B cell (primary cell): ENCODE measurements at regions not wholly inside any gene's neighbourhood (a gene's known extent, or its start where the extent isn't known, plus 50 kb on each side); places are given as distances from the start of the nearest gene placed in this dataset.

ENCODE experiments used
- ATAC-seq: fragments of 200-7000 bp; cut with Tn5 transposase; one replicate; pipeline ENCODE4 v1.10.0; 2021; ENCODE audit warnings: low read depth, mild to moderate bottlenecking, moderate number of reproducible peaks, moderate library complexity
- CTCF ChIA-PET: fragments of 350-600 bp; sonication (Branson Sonifier 250); formaldehyde crosslinking; loops from one replicate; lab custom pipeline; 2021; ENCODE audit warnings: antibody characterized with exemption, inconsistent platforms; lab: Charles Lee
- POLR2A ChIA-PET: fragments of 350-600 bp; sonication (Branson Sonifier 250); formaldehyde crosslinking; loops from one replicate; lab custom pipeline; 2021; ENCODE audit warnings: antibody characterized with exemption; lab: Charles Lee
- DNase-seq: peaks from one replicate; pipeline ENCODE4 v3.0.0; 2013
- H2AFZ ChIP-seq: 2 replicates; pipeline ENCODE4 v1.6.1; 2012; ENCODE audit warnings: mild to moderate bottlenecking, low read depth, low read length; ENCODE audit not compliant: insufficient read depth, poor library complexity, severe bottlenecking
- H3K27ac ChIP-seq, 2 donors: 1 replicate in 1 of 2; 2 replicates in 1 of 2; pipeline ENCODE4 v1.5.1; 2012 to 2013; ENCODE audit warnings: low read length in 2 of 2, mild to moderate bottlenecking in 2 of 2, moderate library complexity in 1 of 2
- H3K27me3 ChIP-seq, 4 experiments: fragments of 200-600 bp in 1 of 4; sonication (generic) in 1 of 4; replicated peaks in 1 of 4; 1 replicate in 2 of 4; 2 replicates in 2 of 4; pipeline versions ENCODE4 v1.6.1 to v1.7.0; 2013 to 2016; ENCODE audit warnings: low read length in 3 of 4, mild to moderate bottlenecking in 2 of 4, mixed read lengths in 1 of 4, moderate library complexity in 1 of 4; ENCODE audit not compliant: insufficient read depth in 4 of 4, control insufficient read depth in 3 of 4; ENCODE audit errors: control extremely low read depth in 1 of 4
- H3K36me3 ChIP-seq, 2 experiments: replicated peaks in 1 of 2; 1 replicate in 1 of 2; 2 replicates in 1 of 2; pipeline versions ENCODE4 v1.6.1 to v1.7.1; 2013; ENCODE audit warnings: low read length in 1 of 2; ENCODE audit not compliant: insufficient read depth in 2 of 2, control insufficient read depth in 1 of 2; ENCODE audit errors: control extremely low read depth in 1 of 2, extremely low read depth in 1 of 2
- H3K4me1 ChIP-seq, 2 donors: fragments of 200-600 bp in 1 of 2; sonication (generic) in 1 of 2; 1 replicate in 1 of 2; 2 replicates in 1 of 2; pipeline versions ENCODE4 v1.5.1 to v1.6.1; 2013 to 2017; ENCODE audit warnings: low read length in 2 of 2; ENCODE audit not compliant: control insufficient read depth in 2 of 2, insufficient read depth in 2 of 2
- H3K4me2 ChIP-seq: replicated peaks from 2 replicates; pipeline ENCODE3; 2012; ENCODE audit warnings: mild to moderate bottlenecking, low read depth, low read length; ENCODE audit not compliant: poor library complexity, severe bottlenecking
- H3K4me3 ChIP-seq, 5 experiments: fragments of 200-600 bp in 1 of 5; sonication (generic) in 1 of 5; 1 replicate in 3 of 5; 2 replicates in 2 of 5; pipeline versions ENCODE4 v1.5.1 to v1.7.0; 2011 to 2016; ENCODE audit warnings: low read length in 4 of 5, mild to moderate bottlenecking in 4 of 5, low read depth in 2 of 5, control low read depth in 1 of 5, moderate library complexity in 1 of 5; ENCODE audit not compliant: insufficient read depth in 1 of 5; ENCODE audit errors: control extremely low read depth in 1 of 5, extremely low read depth in 1 of 5
- H3K79me2 ChIP-seq: fragments of 200-600 bp; sonication (generic); one replicate; pipeline ENCODE4 v1.6.0; 2016; ENCODE audit warnings: low read length; ENCODE audit not compliant: control insufficient read depth, insufficient read depth
- H3K9ac ChIP-seq: fragments of 200-600 bp; sonication (generic); 2 replicates; pipeline ENCODE4 v1.6.1; 2017; ENCODE audit warnings: mild to moderate bottlenecking, low read length, moderate library complexity
- H3K9me3 ChIP-seq, 3 donors: one replicate each; pipeline versions ENCODE4 v1.6.1 to v1.7.1; 2013; ENCODE audit warnings: low read length in 2 of 3; ENCODE audit not compliant: control insufficient read depth in 2 of 3, insufficient read depth in 1 of 3; ENCODE audit errors: control extremely low read depth in 1 of 3
- H4K20me1 ChIP-seq: 2 replicates; pipeline ENCODE4 v1.6.0; 2012; ENCODE audit warnings: mild to moderate bottlenecking, low read length; ENCODE audit not compliant: insufficient read depth, control insufficient read depth, poor library complexity, severe bottlenecking
- H3K27ac Mint-ChIP-seq: one replicate; pipeline ENCODE4 v1.8.0; 2021; ENCODE audit warnings: mixed read lengths
- H3K27me3 Mint-ChIP-seq: one replicate; pipeline ENCODE4 v1.8.0; 2021; ENCODE audit warnings: mixed read lengths
- H3K4me1 Mint-ChIP-seq: one replicate; pipeline ENCODE4 v1.8.0; 2021; ENCODE audit warnings: mixed read lengths
- H3K4me3 Mint-ChIP-seq: one replicate; pipeline ENCODE4 v1.8.0; 2021; ENCODE audit warnings: mixed read lengths
- H3K9me3 Mint-ChIP-seq: one replicate; pipeline ENCODE4 v1.8.0; 2022; ENCODE audit warnings: mixed read lengths; ENCODE audit not compliant: insufficient read depth
- CTCF ChIP-seq: fragments of 200-600 bp; IDR thresholded peaks from one replicate; pipeline ENCODE4 v1.8.0; 2022; ENCODE audit warnings: antibody characterized with exemption, mild to moderate bottlenecking
- EZH2 ChIP-seq: IDR thresholded peaks from 2 replicates; pipeline ENCODE4 v1.6.1; 2012; ENCODE audit warnings: borderline replicate concordance, low read depth, mild to moderate bottlenecking, moderate library complexity, low read length; ENCODE audit not compliant: insufficient read depth, poor library complexity, severe bottlenecking
- WGBS: methylation state at CpG from one replicate; pipeline ENCODE4 v1.1.5; 2013; ENCODE audit warnings: missing lambda C conversion rate; ENCODE audit not compliant: insufficient coverage; 5-methylcytosine and 5-hydroxymethylcytosine counted together
- intact Hi-C: fragments of 100-400 bp; cut with micrococcal nuclease; formaldehyde crosslinking; loops from one replicate; pipeline ENCODE4 v1.10.0; 2022

- Histone ChIP-seq H4K20me1 (no peaks in the 10 kb centered on the region), H3K4me1 (no peaks in the 10 kb centered on the region), H3K9ac (no peak overlapping the region), H2AFZ (no peak overlapping the region), H3K4me2 (no peak overlapping the region), H3K27me3 (no peaks in the 10 kb centered on the region), H3K9me3 (peaks cover 0 to 10% (median 0%) of the 10 kb centered on the region in 3 donors), H3K36me3 (no peaks in the 10 kb centered on the region), H3K4me3 (no peak overlapping the region), H3K27ac (no peak overlapping the region), H3K79me2 (no peaks in the 10 kb centered on the region)
- ChIA-PET CTCF (no interaction called here), POLR2A (no interaction called here)
- Mint-ChIP-seq H3K9me3 (no peaks in the 10 kb centered on the region), H3K4me1 (no peaks in the 10 kb centered on the region), H3K4me3 (no peak overlapping the region), H3K27me3 (peaks cover 2% of the 10 kb centered on the region), H3K27ac (no peak overlapping the region)
- ATAC-seq (no peak), DNase-seq (no peak)
- TF ChIP-seq EZH2: no peak
- TF ChIP-seq CTCF: no peak
- 80% methylated on average over 1 of the region's 5 CpGs for WGBS
- intact Hi-C loops: no loop called here
Observed at GRCh38 chr5:71949772-71950171, 157.5 kb upstream of the MAP1B start.

- Mint-ChIP-seq H3K4me3 (no peak overlapping the region), H3K27ac (no peak overlapping the region), H3K9me3 (no peaks in the 10 kb centered on the region), H3K27me3 (peaks cover 4% of the 10 kb centered on the region), H3K4me1 (no peaks in the 10 kb centered on the region)
- Histone ChIP-seq H3K36me3 (no peaks in the 10 kb centered on the region), H3K9ac (no peak overlapping the region), H3K4me1 (no peaks in the 10 kb centered on the region), H3K4me3 (no peak overlapping the region), H3K4me2 (no peak overlapping the region), H4K20me1 (no peaks in the 10 kb centered on the region), H3K27me3 (peaks cover 0 to 3% (median 0%) of the 10 kb centered on the region in 4 experiments), H3K79me2 (no peaks in the 10 kb centered on the region), H3K27ac (no peak overlapping the region), H3K9me3 (peaks cover 0 to 3% (median 0%) of the 10 kb centered on the region in 3 donors), H2AFZ (no peak overlapping the region)
- WGBS: 92% methylated on average over 6 of the region's 8 CpGs
- POLR2A ChIA-PET: no interaction called here
- no peak for DNase-seq
- ATAC-seq: no peak
- intact Hi-C loops: no loop called here
- TF ChIP-seq EZH2: no peak
- no peak for TF ChIP-seq CTCF
- CTCF ChIA-PET: interaction anchor here (0.6 kb wide), 1 partner anchor 16 kb away, joined by 3 read pairs; no protein-coding TSS in a partner anchor
Observed at GRCh38 chr5:71953866-71954265, 153.4 kb upstream of the MAP1B start.
